ENCODE measurements at regions not wholly inside any gene's neighbourhood (a gene's known extent, or its start where the extent isn't known, plus 50 kb on each side); places are given as distances from the start of the nearest gene placed in this dataset.

GRCh38 chr5:98568336-98568735 lies 205.1 kb upstream of the RGMB start:
- no TSS peak for BruUV-seq (replicated peaks)
- Histone ChIP-seq H3K36me3 (ENCODE audit: insufficient read depth, low read length, poor library complexity, severe bottlenecking) (no peaks in the 10 kb centered on the region), H3K4me3 (ENCODE audit: low read depth, low read length, poor library complexity, severe bottlenecking) (no peak overlapping the region), H3K27ac (ENCODE audit: low read depth, low read length, poor library complexity, severe bottlenecking) (no peak overlapping the region), H3K9me3 (ENCODE audit: low read depth, low read length, poor library complexity, severe bottlenecking) (no peaks in the 10 kb centered on the region), H3K4me1 (ENCODE audit: insufficient read depth, low read length, poor library complexity, severe bottlenecking) (no peaks in the 10 kb centered on the region), H3K27me3 (replicated peaks; ENCODE audit: insufficient read depth, low read depth, low read length, poor library complexity) (peaks cover 26% of the 10 kb centered on the region)
- POLR2A ChIA-PET (ENCODE audit: low non-redundant PET), result no interaction called here
- intact Hi-C loops (cut with micrococcal nuclease; ENCODE audit: unreplicated experiment), result no loop called here
- TF ChIP-seq EZH2 (IDR thresholded peaks at IDR 0.05; ENCODE audit: borderline replicate concordance, low read depth, low read length, poor library complexity, severe bottlenecking) (no peak), CTCF (conservative IDR thresholded peaks at IDR 0.05; ENCODE audit: low read depth, low read length) (no peak)
- DNase-seq (ENCODE audit: low spot score), result no peak
- CTCF ChIA-PET, result no interaction called here

- Histone ChIP-seq H3K9me3 (ENCODE audit: low read depth, low read length, poor library complexity, severe bottlenecking) (no peaks in the 10 kb centered on the region), H3K27ac (ENCODE audit: low read depth, low read length, poor library complexity, severe bottlenecking) (no peak overlapping the region), H3K36me3 (ENCODE audit: insufficient read depth, low read length, poor library complexity, severe bottlenecking) (no peaks in the 10 kb centered on the region), H3K4me1 (ENCODE audit: insufficient read depth, low read length, poor library complexity, severe bottlenecking) (no peaks in the 10 kb centered on the region), H3K27me3 (replicated peaks; ENCODE audit: insufficient read depth, low read depth, low read length, poor library complexity) (peaks cover 25% of the 10 kb centered on the region), H3K4me3 (ENCODE audit: low read depth, low read length, poor library complexity, severe bottlenecking) (no peak overlapping the region)
- DNase-seq (ENCODE audit: low spot score), result no peak
- TF ChIP-seq CTCF (conservative IDR thresholded peaks at IDR 0.05; ENCODE audit: low read depth, low read length), result no peak
- TF ChIP-seq EZH2 (IDR thresholded peaks at IDR 0.05; ENCODE audit: borderline replicate concordance, low read depth, low read length, poor library complexity, severe bottlenecking), result no peak
- no TSS peak for BruUV-seq (replicated peaks)
- ChIA-PET CTCF (no interaction called here), POLR2A (ENCODE audit: low non-redundant PET) (no interaction called here)
- intact Hi-C loops (cut with micrococcal nuclease; ENCODE audit: unreplicated experiment), result no loop called here
Observed at GRCh38 chr5:98569288-98569687, 204.2 kb upstream of the RGMB start.

- intact Hi-C loops (cut with micrococcal nuclease; ENCODE audit: unreplicated experiment), result no loop called here
- CTCF ChIA-PET, result no interaction called here
- no peaks in the 10 kb centered on the region for H3K9me3 ChIP-seq (ENCODE audit: low read depth, low read length, poor library complexity, severe bottlenecking)
- POLR2A ChIA-PET (ENCODE audit: low non-redundant PET), result no interaction called here
- no TSS peak for BruUV-seq (replicated peaks)
- TF ChIP-seq CTCF (conservative IDR thresholded peaks at IDR 0.05; ENCODE audit: low read depth, low read length) (no peak), EZH2 (IDR thresholded peaks at IDR 0.05; ENCODE audit: borderline replicate concordance, low read depth, low read length, poor library complexity, severe bottlenecking) (no peak)
- H3K27ac ChIP-seq (ENCODE audit: low read depth, low read length, poor library complexity, severe bottlenecking), result no peak overlapping the region
- H3K4me1 ChIP-seq (ENCODE audit: insufficient read depth, low read length, poor library complexity, severe bottlenecking), result no peaks in the 10 kb centered on the region
- no peak for DNase-seq (ENCODE audit: low spot score)
- H3K4me3 ChIP-seq (ENCODE audit: low read depth, low read length, poor library complexity, severe bottlenecking), result no peak overlapping the region
- no peaks in the 10 kb centered on the region for H3K36me3 ChIP-seq (ENCODE audit: insufficient read depth, low read length, poor library complexity, severe bottlenecking)
- peaks cover 25% of the 10 kb centered on the region for H3K27me3 ChIP-seq (replicated peaks; ENCODE audit: insufficient read depth, low read depth, low read length, poor library complexity)
Observed at GRCh38 chr5:98570010-98570409, 203.5 kb upstream of the RGMB start.
